ENCODE measurements at regions not wholly inside any gene's neighbourhood (a gene's known extent, or its start where the extent isn't known, plus 50 kb on each side); places are given as distances from the start of the nearest gene placed in this dataset.

- no peak overlapping the region for H3K4ac ChIP-seq (replicated peaks; ENCODE audit: insufficient read length, low read depth, low read length)
- FAIRE-seq (no peak), DNase-seq (ENCODE audit: low read depth in 1 of 2, low spot score in 2 of 2) (no peak)
- H3K27ac ChIP-seq (ENCODE audit: low read depth, low read length): no peak overlapping the region
- H2BK15ac ChIP-seq (ENCODE audit: low read length): no peak overlapping the region
- H4K91ac ChIP-seq (replicated peaks; ENCODE audit: insufficient read length, low read length): no peak overlapping the region
- no peak overlapping the region for H3K23ac ChIP-seq (ENCODE audit: insufficient read length)
- H2BK12ac ChIP-seq (ENCODE audit: low read depth, low read length): no peak overlapping the region
- CTCF ChIA-PET (ENCODE audit: partially characterized antibody): no interaction called here
- POLR2A ChIA-PET (ENCODE audit: partially characterized antibody): no interaction called here
- no peaks in the 10 kb centered on the region for H3K36me3 ChIP-seq (ENCODE audit: control insufficient read depth in 2 of 4, insufficient read depth in 4 of 4, low read length in 3 of 4)
- H2BK5ac ChIP-seq (ENCODE audit: low read depth, low read length): no peak overlapping the region
- no peaks in the 10 kb centered on the region for H3K79me2 ChIP-seq (ENCODE audit: control insufficient read depth in 1 of 2, insufficient read depth in 2 of 2, low read length in 2 of 2)
- WGBS, 2 experiments (ENCODE audit: extremely low coverage in 1 of 2, insufficient coverage in 1 of 2, insufficient read length in 1 of 2, insufficient replicate concordance in 2 of 2, low coverage in 1 of 2, low lambda C conversion rate in 2 of 2, missing lambda C conversion rate in 1 of 2): 91% methylated on average over 6 of the region's 6 CpGs; no CpG with 5 or more reads in 1 of the 2 experiments
- no peak overlapping the region for H4K5ac ChIP-seq (ENCODE audit: insufficient read length, low read depth, low read length)
- no peak overlapping the region for H3K56ac ChIP-seq (replicated peaks; ENCODE audit: insufficient read length, low read depth, low read length)
- H3K23me2 ChIP-seq (ENCODE audit: low read depth, low read length): no peaks in the 10 kb centered on the region
- TF ChIP-seq CTBP2 (IDR thresholded peaks at IDR 0.05; ENCODE audit: borderline replicate concordance, insufficient read depth, insufficient read length, low read length) (no peak), BRCA1 (IDR thresholded peaks at IDR 0.05; ENCODE audit: low read depth, low read length) (no peak), KDM5A (IDR thresholded peaks at IDR 0.05; ENCODE audit: low read length) (no peak), SAP30 (IDR thresholded peaks at IDR 0.05; ENCODE audit: insufficient read depth, insufficient replicate concordance, low read length) (no peak), CHD2 (IDR thresholded peaks at IDR 0.05; ENCODE audit: low read length) (no peak), GABPA (IDR thresholded peaks at IDR 0.05; ENCODE audit: borderline replicate concordance, insufficient read depth, low read length) (no peak), CEBPB (IDR thresholded peaks at IDR 0.05; ENCODE audit: low read depth, low read length) (no peak), ZNF274 (IDR thresholded peaks at IDR 0.05; ENCODE audit: borderline replicate concordance, extremely low read depth, low read length) (no peak), MAFK (IDR thresholded peaks at IDR 0.05; ENCODE audit: low read depth, low read length) (no peak), POLR2A (IDR thresholded peaks at IDR 0.05; ENCODE audit: control extremely low read depth in 1 of 2, low read depth in 2 of 2, low read length in 2 of 2) (no peak), NRF1 (IDR thresholded peaks at IDR 0.05; ENCODE audit: low read depth, low read length) (no peak), JUN (IDR thresholded peaks at IDR 0.05; ENCODE audit: low read depth, low read length) (no peak), EGR1 (IDR thresholded peaks at IDR 0.05; ENCODE audit: borderline replicate concordance, low read depth, low read length) (no peak)
- no peaks in the 10 kb centered on the region for H3K4me1 ChIP-seq (replicated peaks in 1 of 4; ENCODE audit: control insufficient read depth in 3 of 4, insufficient read depth in 4 of 4, low read length in 3 of 4)
- no peak overlapping the region for H3K14ac ChIP-seq (ENCODE audit: insufficient read length)
- no peaks in the 10 kb centered on the region for H4K20me1 ChIP-seq (replicated peaks in 1 of 2; ENCODE audit: control insufficient read depth in 1 of 2, insufficient read depth in 2 of 2, low read length in 2 of 2)
- H4K8ac ChIP-seq (ENCODE audit: extremely low read depth, insufficient read depth, low read length): no peak overlapping the region
- H2BK120ac ChIP-seq (replicated peaks; ENCODE audit: low read depth, low read length): no peak overlapping the region
- no peak overlapping the region for H2AK5ac ChIP-seq (ENCODE audit: low read depth, low read length)
- no peaks in the 10 kb centered on the region for H3K9me3 ChIP-seq (ENCODE audit: insufficient read depth in 2 of 2, low read depth in 1 of 2, low read length in 1 of 2)
- H3K18ac ChIP-seq (ENCODE audit: extremely low read depth, low read length): no peak overlapping the region
- H3K4me2 ChIP-seq (ENCODE audit: insufficient read depth in 1 of 2, low read depth in 2 of 2, low read length in 2 of 2): no peak overlapping the region
- H3K9ac ChIP-seq (replicated peaks in 1 of 4; ENCODE audit: extremely low read depth in 1 of 4, low read depth in 3 of 4, low read length in 3 of 4): no peak overlapping the region
- H3K79me1 ChIP-seq (ENCODE audit: low read depth, low read length): no peaks in the 10 kb centered on the region
- H2BK20ac ChIP-seq (ENCODE audit: low read length): no peak overlapping the region
- H2AFZ ChIP-seq (ENCODE audit: low read length): no peak overlapping the region
- H3K27me3 ChIP-seq (replicated peaks in 1 of 4; ENCODE audit: control insufficient read depth in 3 of 4, extremely low read depth in 1 of 4, insufficient read depth in 3 of 4, low read length in 3 of 4): no peaks in the 10 kb centered on the region
- no peak overlapping the region for H3K4me3 ChIP-seq (ENCODE audit: extremely low read depth in 1 of 4, insufficient read depth in 2 of 4, low read depth in 3 of 4, low read length in 4 of 4)
Observed at GRCh38 chr5:6090079-6090654, 288.2 kb downstream of the MED10 start.

Data from H1 (cell line).